ENCODE measurements at regions not wholly inside any gene's neighbourhood (a gene's known extent, or its start where the extent isn't known, plus 50 kb on each side); places are given as distances from the start of the nearest gene placed in this dataset.

DNA sequence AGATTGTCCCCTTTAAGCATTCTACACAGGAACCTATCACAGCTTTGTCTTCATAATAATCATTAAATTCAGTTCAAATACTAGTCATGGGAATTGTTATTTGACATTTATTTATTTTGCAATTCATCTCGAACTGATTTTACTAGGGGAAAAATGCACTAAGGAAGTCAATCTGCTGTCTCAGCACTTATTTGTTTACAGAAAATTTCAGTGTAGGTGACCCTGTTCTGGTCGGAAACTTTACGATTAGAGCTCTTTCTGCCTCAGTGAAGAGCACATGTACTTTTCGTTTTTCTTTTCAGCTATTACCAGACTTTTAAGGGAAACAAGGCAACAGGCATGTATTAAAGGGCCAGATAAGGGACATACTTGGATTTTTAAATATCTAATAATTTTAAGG, 1405.7 kb upstream of the ZEB2 start:
- H3K27ac ChIP-seq (ENCODE audit: low read depth, low read length) = no peak overlapping the region
- H3K4me3 ChIP-seq (ENCODE audit: low read depth in 1 of 5, low read length in 5 of 5) = no peak overlapping the region
- no peaks in the 10 kb centered on the region for H3K27me3 ChIP-seq (ENCODE audit: control insufficient read depth in 5 of 5, insufficient read depth in 4 of 5, low read length in 5 of 5)
- H3K4me1 ChIP-seq (ENCODE audit: control insufficient read depth in 5 of 5, insufficient read depth in 5 of 5, low read length in 5 of 5) = peaks cover 0 to 5% (median 0%) of the 10 kb centered on the region in 5 donors
- H3K36me3 ChIP-seq (ENCODE audit: control insufficient read depth in 5 of 5, insufficient read depth in 5 of 5, low read length in 5 of 5) = no peaks in the 10 kb centered on the region
- H3K9me3 ChIP-seq (ENCODE audit: control insufficient read depth in 5 of 5, low read length in 5 of 5) = no peaks in the 10 kb centered on the region
- no peak overlapping the region for H3K9ac ChIP-seq (ENCODE audit: low read length in 5 of 5)

DNA sequence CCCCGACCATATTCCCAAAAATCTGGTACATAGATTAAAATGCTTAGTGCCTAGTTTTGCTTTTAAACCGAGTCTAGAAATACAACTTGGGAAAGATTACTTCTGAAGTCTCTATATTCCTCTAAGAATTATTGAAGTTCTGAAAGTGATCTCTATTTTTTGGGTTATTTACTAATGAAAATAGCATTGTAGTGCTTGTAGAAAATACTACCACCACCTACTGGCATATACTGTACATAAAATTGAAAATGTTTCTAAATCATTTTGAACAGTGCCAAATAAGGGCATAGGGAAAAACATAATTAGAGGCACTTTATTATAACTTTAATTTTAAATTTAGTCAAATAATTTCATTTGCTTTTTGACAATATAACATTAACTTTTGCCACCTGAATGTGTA, 1399.6 kb upstream of the ZEB2 start:
- H3K27ac ChIP-seq (ENCODE audit: low read depth, low read length) = no peak overlapping the region

DNA sequence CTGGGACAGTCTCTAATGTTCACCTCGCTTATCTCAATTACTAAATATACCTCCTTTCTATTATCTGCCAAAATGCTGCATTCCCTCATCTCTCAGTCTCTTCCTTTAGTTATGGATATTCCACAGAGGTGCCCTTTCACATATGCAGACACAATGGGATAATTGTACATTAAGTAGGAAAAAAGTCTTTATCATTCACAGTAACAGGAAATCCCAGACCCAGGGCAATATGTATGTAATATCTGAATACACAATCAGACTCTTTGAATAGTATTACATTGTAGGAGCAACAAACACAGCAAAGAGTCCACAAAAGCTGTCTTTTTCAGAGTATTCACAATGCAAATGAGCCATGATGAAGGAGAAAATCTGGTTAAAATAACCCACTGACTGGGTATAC, 1399.0 kb upstream of the ZEB2 start:
- H3K9me3 ChIP-seq (ENCODE audit: control insufficient read depth in 5 of 5, low read length in 5 of 5) = no peaks in the 10 kb centered on the region
- no peaks in the 10 kb centered on the region for H3K36me3 ChIP-seq (ENCODE audit: control insufficient read depth in 5 of 5, insufficient read depth in 5 of 5, low read length in 5 of 5)
- peaks cover 0 to 21% (median 5%) of the 10 kb centered on the region in 5 donors for H3K4me1 ChIP-seq (ENCODE audit: control insufficient read depth in 5 of 5, insufficient read depth in 5 of 5, low read length in 5 of 5)
- peak overlapping the region in 1 of 5 donors; percentile 12 for H3K9ac ChIP-seq (ENCODE audit: low read length in 5 of 5)
- no peak overlapping the region for H3K27ac ChIP-seq (ENCODE audit: low read depth, low read length)
- H3K27me3 ChIP-seq (ENCODE audit: control insufficient read depth in 5 of 5, insufficient read depth in 4 of 5, low read length in 5 of 5) = no peaks in the 10 kb centered on the region
- no peak overlapping the region for H3K4me3 ChIP-seq (ENCODE audit: low read depth in 1 of 5, low read length in 5 of 5)

More for the DNA sequence above, 1399.6 kb upstream of the ZEB2 start:
- H3K9ac ChIP-seq (ENCODE audit: low read length in 5 of 5) = no peak overlapping the region
- no peaks in the 10 kb centered on the region for H3K27me3 ChIP-seq (ENCODE audit: control insufficient read depth in 5 of 5, insufficient read depth in 4 of 5, low read length in 5 of 5)
- H3K9me3 ChIP-seq (ENCODE audit: control insufficient read depth in 5 of 5, low read length in 5 of 5) = no peaks in the 10 kb centered on the region
- H3K4me1 ChIP-seq (ENCODE audit: control insufficient read depth in 5 of 5, insufficient read depth in 5 of 5, low read length in 5 of 5) = peaks cover 0 to 21% (median 5%) of the 10 kb centered on the region in 5 donors
- no peaks in the 10 kb centered on the region for H3K36me3 ChIP-seq (ENCODE audit: control insufficient read depth in 5 of 5, insufficient read depth in 5 of 5, low read length in 5 of 5)
- H3K4me3 ChIP-seq (ENCODE audit: low read depth in 1 of 5, low read length in 5 of 5) = no peak overlapping the region

DNA sequence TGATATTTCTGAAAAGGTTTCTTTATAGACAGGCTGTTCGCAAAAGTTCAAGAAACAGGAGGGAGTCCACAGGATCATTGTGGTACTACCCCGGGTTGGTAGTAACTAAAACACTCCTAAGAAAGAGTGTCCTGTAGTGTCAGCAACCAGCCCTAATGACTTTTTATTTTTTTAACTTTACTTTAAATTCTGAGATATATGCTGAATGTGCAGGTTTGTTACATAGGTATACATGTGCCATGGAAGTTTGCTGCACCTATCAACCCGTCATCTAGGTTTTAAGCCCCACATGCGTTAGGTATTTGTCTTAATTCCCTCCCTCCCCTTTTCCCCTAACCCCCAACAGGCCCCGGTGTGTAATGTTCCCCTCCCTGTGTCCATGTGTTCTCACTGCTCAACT, 1396.9 kb upstream of the ZEB2 start:
- Histone ChIP-seq H3K27me3 (ENCODE audit: control insufficient read depth in 5 of 5, insufficient read depth in 4 of 5, low read length in 5 of 5) (no peaks in the 10 kb centered on the region), H3K4me3 (ENCODE audit: low read depth in 1 of 5, low read length in 5 of 5) (no peak overlapping the region), H3K9ac (ENCODE audit: low read length in 5 of 5) (no peak overlapping the region), H3K4me1 (ENCODE audit: control insufficient read depth in 5 of 5, insufficient read depth in 5 of 5, low read length in 5 of 5) (peaks cover 0 to 21% (median 5%) of the 10 kb centered on the region in 5 donors), H3K9me3 (ENCODE audit: control insufficient read depth in 5 of 5, low read length in 5 of 5) (no peaks in the 10 kb centered on the region), H3K36me3 (ENCODE audit: control insufficient read depth in 5 of 5, insufficient read depth in 5 of 5, low read length in 5 of 5) (no peaks in the 10 kb centered on the region), H3K27ac (ENCODE audit: low read depth, low read length) (no peak overlapping the region)

DNA sequence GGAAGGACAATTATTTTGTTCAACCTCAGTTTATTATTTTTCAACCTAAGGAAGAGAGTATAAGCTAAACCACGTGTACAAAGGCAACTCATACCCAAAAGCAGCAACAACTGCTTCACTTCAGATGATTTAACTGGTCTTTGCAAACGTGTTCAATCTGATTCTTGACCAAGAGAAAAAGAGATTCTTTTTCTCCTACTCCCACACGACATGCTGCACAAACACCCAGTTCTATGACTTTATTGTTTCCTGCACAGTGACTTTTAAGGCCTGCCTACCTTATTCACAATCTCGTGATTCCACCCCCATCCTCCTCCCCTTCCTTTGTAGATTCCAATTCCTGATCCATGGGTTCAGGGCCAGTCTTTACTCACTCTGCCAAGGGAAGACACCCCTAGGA, 1394.8 kb upstream of the ZEB2 start:
- H3K4me3 ChIP-seq (ENCODE audit: low read depth in 1 of 5, low read length in 5 of 5) = no peak overlapping the region
- peaks cover 0 to 22% (median 5%) of the 10 kb centered on the region in 5 donors for H3K4me1 ChIP-seq (ENCODE audit: control insufficient read depth in 5 of 5, insufficient read depth in 5 of 5, low read length in 5 of 5)
- H3K27ac ChIP-seq (ENCODE audit: low read depth, low read length) = no peak overlapping the region
- no peaks in the 10 kb centered on the region for H3K27me3 ChIP-seq (ENCODE audit: control insufficient read depth in 5 of 5, insufficient read depth in 4 of 5, low read length in 5 of 5)
- H3K9me3 ChIP-seq (ENCODE audit: control insufficient read depth in 5 of 5, low read length in 5 of 5) = no peaks in the 10 kb centered on the region
- H3K9ac ChIP-seq (ENCODE audit: low read length in 5 of 5) = no peak overlapping the region
- H3K36me3 ChIP-seq (ENCODE audit: control insufficient read depth in 5 of 5, insufficient read depth in 5 of 5, low read length in 5 of 5) = no peaks in the 10 kb centered on the region

DNA sequence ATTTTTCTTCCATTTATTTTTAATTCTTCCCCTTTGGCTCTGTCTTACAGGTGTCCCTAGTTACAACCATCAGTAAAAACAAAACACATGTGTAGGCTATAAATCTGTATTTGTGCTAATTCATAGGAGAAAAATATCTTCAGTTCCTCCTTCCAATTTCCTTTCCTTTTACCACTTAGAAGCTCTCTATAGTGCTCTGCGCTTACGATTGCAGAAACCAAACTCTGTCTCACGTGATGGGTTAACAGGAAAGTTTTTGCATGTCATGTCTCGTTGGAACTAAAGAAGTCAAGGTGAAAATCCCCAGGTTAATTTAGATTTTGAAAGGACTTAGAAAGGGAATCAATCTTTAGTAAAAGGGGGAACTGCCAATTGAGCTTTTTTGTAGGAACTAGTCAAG, 1390.5 kb upstream of the ZEB2 start:
- no peaks in the 10 kb centered on the region for H3K27me3 ChIP-seq (ENCODE audit: control insufficient read depth in 5 of 5, insufficient read depth in 4 of 5, low read length in 5 of 5)
- no peaks in the 10 kb centered on the region for H3K36me3 ChIP-seq (ENCODE audit: control insufficient read depth in 5 of 5, insufficient read depth in 5 of 5, low read length in 5 of 5)
- no peaks in the 10 kb centered on the region for H3K9me3 ChIP-seq (ENCODE audit: control insufficient read depth in 5 of 5, low read length in 5 of 5)
- no peak overlapping the region for H3K9ac ChIP-seq (ENCODE audit: low read length in 5 of 5)
- no peak overlapping the region for H3K4me3 ChIP-seq (ENCODE audit: low read depth in 1 of 5, low read length in 5 of 5)
- H3K4me1 ChIP-seq (ENCODE audit: control insufficient read depth in 5 of 5, insufficient read depth in 5 of 5, low read length in 5 of 5) = peaks cover 0 to 17% (median 4%) of the 10 kb centered on the region in 5 donors
- peak overlapping the region; percentile 68 for H3K27ac ChIP-seq (ENCODE audit: low read depth, low read length)

DNA sequence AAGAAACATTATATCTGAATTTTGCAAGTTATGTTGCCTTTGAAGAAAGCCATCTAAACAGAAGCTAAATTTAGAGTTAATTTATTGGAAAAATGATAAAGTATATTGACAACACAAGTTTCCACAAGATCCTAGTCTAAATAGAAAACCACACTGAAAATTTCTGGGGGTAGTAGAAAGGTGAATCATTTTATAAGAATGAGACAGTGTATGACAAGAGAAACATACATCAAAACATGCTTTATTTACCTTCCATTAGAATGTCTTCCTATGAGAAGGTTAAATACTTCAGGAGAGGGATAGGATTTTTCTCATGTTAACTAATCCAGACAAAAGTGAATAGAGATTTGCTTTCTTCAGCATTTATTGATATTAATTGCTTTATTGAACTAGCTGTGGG, 1389.8 kb upstream of the ZEB2 start:
- no peak overlapping the region for H3K9ac ChIP-seq (ENCODE audit: low read length in 5 of 5)
- no peaks in the 10 kb centered on the region for H3K36me3 ChIP-seq (ENCODE audit: control insufficient read depth in 5 of 5, insufficient read depth in 5 of 5, low read length in 5 of 5)
- H3K9me3 ChIP-seq (ENCODE audit: control insufficient read depth in 5 of 5, low read length in 5 of 5) = no peaks in the 10 kb centered on the region
- peaks cover 0 to 17% (median 4%) of the 10 kb centered on the region in 5 donors for H3K4me1 ChIP-seq (ENCODE audit: control insufficient read depth in 5 of 5, insufficient read depth in 5 of 5, low read length in 5 of 5)
- no peak overlapping the region for H3K4me3 ChIP-seq (ENCODE audit: low read depth in 1 of 5, low read length in 5 of 5)
- H3K27ac ChIP-seq (ENCODE audit: low read depth, low read length) = peak overlapping the region; percentile 68
- H3K27me3 ChIP-seq (ENCODE audit: control insufficient read depth in 5 of 5, insufficient read depth in 4 of 5, low read length in 5 of 5) = no peaks in the 10 kb centered on the region

DNA sequence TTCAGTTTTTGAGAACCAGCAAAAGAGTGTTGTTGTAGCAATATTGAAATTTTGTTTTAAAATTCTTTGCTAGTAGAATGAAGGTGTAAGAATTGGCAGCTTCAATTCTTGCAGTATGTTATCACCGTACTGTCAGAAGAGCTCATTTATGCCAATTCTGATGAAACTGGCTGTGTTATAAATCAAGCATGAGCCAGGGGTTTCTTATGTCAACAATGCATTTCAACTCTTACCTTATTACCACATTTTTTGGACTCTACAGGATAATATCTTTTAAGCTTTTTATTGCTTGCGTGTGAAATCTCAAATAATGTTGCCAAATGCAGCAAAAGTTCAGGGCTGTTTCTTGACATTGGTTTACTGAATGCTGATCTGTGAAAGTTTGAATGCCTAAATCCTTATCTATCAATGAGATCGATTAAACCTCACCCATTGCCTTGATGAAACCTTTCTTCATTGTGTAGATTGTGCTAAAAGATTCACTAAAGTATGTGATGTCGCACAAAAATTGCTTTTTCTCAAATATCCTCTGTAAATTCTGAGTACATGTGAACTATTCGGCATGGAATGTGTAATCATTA, 1389.3 kb upstream of the ZEB2 start:
- Histone ChIP-seq H3K36me3 (ENCODE audit: control insufficient read depth in 5 of 5, insufficient read depth in 5 of 5, low read length in 5 of 5) (no peaks in the 10 kb centered on the region), H3K27me3 (ENCODE audit: control insufficient read depth in 5 of 5, insufficient read depth in 4 of 5, low read length in 5 of 5) (no peaks in the 10 kb centered on the region), H3K9me3 (ENCODE audit: control insufficient read depth in 5 of 5, low read length in 5 of 5) (no peaks in the 10 kb centered on the region), H3K9ac (ENCODE audit: low read length in 5 of 5) (no peak overlapping the region), H3K27ac (ENCODE audit: low read depth, low read length) (peak overlapping the region; percentile 68), H3K4me3 (ENCODE audit: low read depth in 1 of 5, low read length in 5 of 5) (no peak overlapping the region), H3K4me1 (ENCODE audit: control insufficient read depth in 5 of 5, insufficient read depth in 5 of 5, low read length in 5 of 5) (peaks cover 0 to 17% (median 4%) of the 10 kb centered on the region in 5 donors)

DNA sequence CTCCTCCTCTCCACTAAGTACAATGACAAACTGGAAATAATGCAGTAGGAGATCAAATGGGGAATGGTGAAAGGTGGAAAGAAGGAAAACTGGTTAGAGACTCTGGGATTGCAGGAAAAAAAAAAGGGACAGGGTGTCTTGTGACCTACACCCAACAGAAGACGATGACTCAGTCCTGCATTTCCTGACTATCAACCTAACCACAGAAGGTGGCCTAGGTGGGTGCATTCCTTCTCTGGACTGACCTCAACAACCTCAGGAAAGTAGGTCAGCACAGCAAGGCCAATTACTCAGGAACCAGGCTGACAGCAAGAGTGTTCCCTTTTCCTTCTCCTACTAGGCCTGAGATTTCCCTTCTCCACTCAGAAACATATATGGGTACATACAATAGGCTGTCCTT, 1386.4 kb upstream of the ZEB2 start:
- Histone ChIP-seq H3K9me3 (ENCODE audit: control insufficient read depth in 5 of 5, low read length in 5 of 5) (peaks cover 0 to 2% (median 0%) of the 10 kb centered on the region in 5 donors), H3K27ac (ENCODE audit: low read depth, low read length) (no peak overlapping the region), H3K9ac (ENCODE audit: low read length in 5 of 5) (no peak overlapping the region), H3K4me1 (ENCODE audit: control insufficient read depth in 5 of 5, insufficient read depth in 5 of 5, low read length in 5 of 5) (peaks cover 0 to 17% (median 4%) of the 10 kb centered on the region in 5 donors), H3K4me3 (ENCODE audit: low read depth in 1 of 5, low read length in 5 of 5) (no peak overlapping the region), H3K27me3 (ENCODE audit: control insufficient read depth in 5 of 5, insufficient read depth in 4 of 5, low read length in 5 of 5) (no peaks in the 10 kb centered on the region), H3K36me3 (ENCODE audit: control insufficient read depth in 5 of 5, insufficient read depth in 5 of 5, low read length in 5 of 5) (no peaks in the 10 kb centered on the region)

DNA sequence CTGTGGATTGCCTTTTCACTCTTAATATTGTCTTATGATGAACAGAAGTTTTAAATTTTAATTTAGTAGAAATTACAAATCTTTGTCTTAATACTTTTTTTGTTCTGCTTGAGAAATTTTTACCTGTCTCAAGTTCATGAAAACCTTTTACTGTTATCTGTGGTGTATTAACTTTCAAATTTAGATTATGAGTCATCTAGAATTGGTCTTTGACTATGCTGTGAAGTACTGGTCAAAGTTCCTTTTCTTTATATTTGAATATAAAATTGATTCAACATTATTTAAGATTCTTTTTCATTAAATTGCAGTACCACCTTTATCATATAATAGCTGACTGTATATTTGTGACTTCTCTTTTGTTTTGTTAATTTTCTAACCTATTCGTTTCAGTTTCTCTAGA, 1385.5 kb upstream of the ZEB2 start:
- H3K27ac ChIP-seq (ENCODE audit: low read depth, low read length) = no peak overlapping the region
- H3K4me3 ChIP-seq (ENCODE audit: low read depth in 1 of 5, low read length in 5 of 5) = no peak overlapping the region
- H3K27me3 ChIP-seq (ENCODE audit: control insufficient read depth in 5 of 5, insufficient read depth in 4 of 5, low read length in 5 of 5) = no peaks in the 10 kb centered on the region
- peaks cover 0 to 2% (median 0%) of the 10 kb centered on the region in 5 donors for H3K9me3 ChIP-seq (ENCODE audit: control insufficient read depth in 5 of 5, low read length in 5 of 5)
- H3K4me1 ChIP-seq (ENCODE audit: control insufficient read depth in 5 of 5, insufficient read depth in 5 of 5, low read length in 5 of 5) = peaks cover 0 to 17% (median 4%) of the 10 kb centered on the region in 5 donors
- H3K36me3 ChIP-seq (ENCODE audit: control insufficient read depth in 5 of 5, insufficient read depth in 5 of 5, low read length in 5 of 5) = no peaks in the 10 kb centered on the region
- no peak overlapping the region for H3K9ac ChIP-seq (ENCODE audit: low read length in 5 of 5)
